GM21526 (cell line): ENCODE measurements at regions not wholly inside any gene's neighbourhood (a gene's known extent, or its start where the extent isn't known, plus 50 kb on each side); places are given as distances from the start of the nearest gene placed in this dataset.

Experiments
- ATAC-seq: cut with Tn5 transposase; IDR thresholded peaks from one replicate; pipeline ENCODE4 v1.9.1; 2021; ENCODE audit warnings: moderate library complexity; ENCODE audit not compliant: unreplicated experiment, low FRiP score

DNA sequence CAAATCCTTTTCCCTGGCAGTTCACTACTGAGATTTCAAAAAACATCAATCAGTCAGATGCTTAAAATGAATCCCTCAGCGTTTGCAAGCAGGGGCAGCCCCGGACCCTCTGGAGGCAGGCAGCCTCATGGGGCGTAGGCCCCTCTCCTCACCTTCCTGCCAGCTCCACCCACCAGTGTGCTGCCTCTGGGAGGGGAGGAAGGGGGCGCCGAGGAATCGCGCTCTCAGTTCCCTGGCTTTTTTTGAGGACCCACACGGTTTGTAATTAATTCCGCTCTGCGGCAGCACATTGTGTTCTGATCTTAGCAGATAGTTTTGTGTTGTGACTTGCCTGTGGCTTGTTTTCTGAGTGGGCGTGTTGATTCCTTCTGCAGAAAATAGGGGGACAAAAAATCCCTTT is 159.9 kb downstream of the KLF13 start:
- ATAC-seq: no peak

- no peak for ATAC-seq
Measured at GRCh38 chr15:31486906-31487695, 160.5 kb downstream of the KLF13 start.

DNA sequence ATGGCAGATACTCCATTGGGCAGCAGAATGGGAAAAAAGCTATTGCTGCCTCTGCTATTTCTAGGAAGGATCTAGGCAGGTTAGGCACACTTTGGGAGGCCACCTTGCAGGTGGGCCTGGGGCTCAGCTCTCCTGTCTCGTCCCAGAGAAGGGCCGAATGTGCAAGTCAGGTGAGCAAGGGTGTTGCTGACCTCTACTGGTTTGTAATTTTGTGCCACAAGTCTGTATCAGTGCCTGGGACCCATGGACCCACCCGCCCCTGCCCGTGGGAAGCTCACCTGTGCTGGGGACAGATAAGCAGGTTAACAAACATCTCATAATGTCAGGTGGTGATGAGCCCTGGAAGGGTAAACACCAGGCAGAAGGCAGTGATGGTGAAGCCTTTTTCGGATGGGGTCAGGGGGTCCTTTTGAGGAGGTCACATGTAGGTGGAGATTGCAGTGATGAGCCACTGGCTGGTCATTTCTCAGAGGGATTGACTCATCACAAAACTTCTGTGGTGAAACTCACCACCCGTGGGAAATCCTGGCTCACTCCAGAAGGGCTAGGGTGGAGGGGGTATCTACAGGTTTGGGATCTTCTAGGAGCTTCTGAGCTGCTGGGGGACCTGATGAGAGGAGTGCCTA is 161.3 kb downstream of the KLF13 start:
- no peak for ATAC-seq

- no peak for ATAC-seq
Measured at GRCh38 chr15:31488437-31489204, 162.0 kb downstream of the KLF13 start.

DNA sequence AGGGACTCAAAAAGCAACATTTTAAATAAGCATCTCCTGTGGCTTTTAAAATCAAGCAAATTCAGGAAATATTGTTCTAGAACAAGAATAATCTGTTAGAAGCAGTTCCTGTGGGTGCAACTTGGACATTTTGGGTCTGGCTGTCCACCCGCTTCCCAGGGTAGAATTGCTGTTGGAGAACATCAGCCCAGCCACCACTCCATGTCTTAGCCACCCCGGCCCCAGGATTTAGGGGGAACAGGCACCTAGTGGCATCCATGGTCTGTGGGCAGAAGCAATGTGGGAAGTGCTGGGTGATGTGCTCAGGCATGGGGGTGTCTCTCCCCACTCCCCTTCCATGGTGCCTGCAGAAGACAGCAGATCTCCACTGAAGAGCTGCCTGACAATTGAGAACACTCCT is 162.6 kb downstream of the KLF13 start:
- no peak for ATAC-seq

GRCh38 chr15:31489801-31490646 is 163.4 kb downstream of the KLF13 start:
- no peak for ATAC-seq

GRCh38 chr15:31494786-31495185 is 168.2 kb downstream of the KLF13 start:
- no peak for ATAC-seq

DNA sequence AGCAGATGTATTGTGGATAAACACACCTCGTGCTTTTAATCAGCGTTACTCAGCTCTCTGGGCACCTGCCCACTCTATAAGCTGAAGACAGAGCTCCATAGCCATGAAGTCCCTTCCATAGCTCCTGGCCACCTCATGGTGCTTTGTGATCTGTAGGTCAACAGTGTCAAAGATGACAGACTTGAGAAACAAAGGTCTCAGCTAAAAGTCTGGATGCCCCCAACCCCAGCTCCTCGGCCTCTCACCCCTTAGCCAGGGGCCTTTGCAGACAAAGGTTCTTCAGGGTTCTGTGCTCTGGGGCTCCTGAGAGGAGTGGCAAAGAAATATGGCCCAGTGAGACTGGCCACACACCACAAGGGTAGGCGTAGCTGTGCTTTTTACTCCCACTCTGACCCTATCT is 168.6 kb downstream of the KLF13 start:
- no peak for ATAC-seq

GRCh38 chr15:31497838-31498237 is 171.2 kb downstream of the KLF13 start:
- ATAC-seq: no peak

GRCh38 chr15:31498329-31498728 is 171.7 kb downstream of the KLF13 start:
- no peak for ATAC-seq

- no peak for ATAC-seq
Measured at GRCh38 chr15:31498756-31499155, 172.1 kb downstream of the KLF13 start.

DNA sequence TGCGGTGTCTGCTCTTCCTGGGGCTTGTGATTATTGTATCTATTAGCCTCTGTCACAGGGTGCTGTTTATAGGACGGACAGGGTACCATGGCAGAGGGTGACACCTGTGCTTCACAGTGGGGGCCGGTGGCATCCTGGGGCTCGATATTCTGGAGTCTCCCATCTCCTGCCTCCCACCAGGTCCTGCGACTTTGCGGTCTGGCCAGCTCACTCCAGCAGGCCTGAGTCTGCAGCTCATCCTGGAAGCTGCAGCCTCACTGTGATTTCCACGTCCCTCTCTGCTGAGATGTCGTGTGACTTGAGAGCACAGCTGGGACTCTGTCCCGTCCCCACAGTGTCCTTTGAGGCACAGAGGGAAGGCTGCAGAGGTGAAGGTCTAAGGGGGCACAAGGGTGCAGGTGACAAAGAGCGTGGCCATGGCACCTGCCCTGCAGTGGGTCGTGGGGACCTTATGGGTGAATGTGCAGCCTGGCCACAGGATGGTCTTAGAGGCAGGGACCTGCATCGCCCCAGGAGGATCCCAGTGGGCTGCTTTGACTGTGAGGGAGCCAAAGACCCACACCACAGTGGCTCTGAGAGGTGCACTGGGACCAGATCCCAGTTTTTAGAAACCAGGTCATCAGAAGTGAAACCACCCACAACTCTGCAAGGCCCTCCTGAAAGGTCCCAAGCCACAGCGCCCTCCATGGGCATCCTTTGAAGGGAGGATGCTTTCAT is 172.8 kb downstream of the KLF13 start:
- no peak for ATAC-seq

- ATAC-seq: no peak
Measured at GRCh38 chr15:31499953-31500765, 173.5 kb downstream of the KLF13 start.

DNA sequence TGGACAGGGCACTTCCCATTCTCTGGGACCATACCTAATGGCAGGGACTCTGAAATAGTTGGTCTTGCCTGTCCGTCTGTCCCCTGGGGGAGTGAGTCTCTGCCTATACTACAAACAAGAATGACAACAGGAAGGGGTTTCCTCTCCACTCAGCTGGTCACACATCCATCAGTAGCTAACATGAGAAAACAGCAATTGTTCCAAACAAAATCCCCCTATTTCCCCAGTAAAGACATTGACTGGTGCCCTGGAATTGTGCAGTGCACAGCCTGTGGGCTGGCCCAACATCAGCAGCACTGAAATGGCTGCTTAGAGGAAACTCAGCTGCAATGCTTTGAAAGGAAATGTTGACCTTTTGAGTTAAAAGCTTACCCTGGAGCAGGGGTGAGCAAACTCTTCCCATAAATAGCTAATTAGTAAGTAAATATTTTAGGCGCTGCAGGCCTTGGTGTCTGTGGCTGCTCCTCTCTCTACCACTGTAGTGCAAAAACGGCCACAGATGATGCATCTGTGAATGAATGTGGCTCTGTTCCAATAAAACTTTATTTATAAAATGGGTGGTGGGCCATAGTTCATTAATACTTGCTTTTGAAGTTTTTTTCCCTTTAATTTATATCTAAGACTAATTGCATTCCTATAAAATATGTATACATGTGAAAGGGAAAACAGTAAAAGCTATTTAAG is 174.3 kb downstream of the KLF13 start:
- ATAC-seq: no peak

- ATAC-seq: no peak
Measured at GRCh38 chr15:31501536-31502157, 175.0 kb downstream of the KLF13 start.

DNA sequence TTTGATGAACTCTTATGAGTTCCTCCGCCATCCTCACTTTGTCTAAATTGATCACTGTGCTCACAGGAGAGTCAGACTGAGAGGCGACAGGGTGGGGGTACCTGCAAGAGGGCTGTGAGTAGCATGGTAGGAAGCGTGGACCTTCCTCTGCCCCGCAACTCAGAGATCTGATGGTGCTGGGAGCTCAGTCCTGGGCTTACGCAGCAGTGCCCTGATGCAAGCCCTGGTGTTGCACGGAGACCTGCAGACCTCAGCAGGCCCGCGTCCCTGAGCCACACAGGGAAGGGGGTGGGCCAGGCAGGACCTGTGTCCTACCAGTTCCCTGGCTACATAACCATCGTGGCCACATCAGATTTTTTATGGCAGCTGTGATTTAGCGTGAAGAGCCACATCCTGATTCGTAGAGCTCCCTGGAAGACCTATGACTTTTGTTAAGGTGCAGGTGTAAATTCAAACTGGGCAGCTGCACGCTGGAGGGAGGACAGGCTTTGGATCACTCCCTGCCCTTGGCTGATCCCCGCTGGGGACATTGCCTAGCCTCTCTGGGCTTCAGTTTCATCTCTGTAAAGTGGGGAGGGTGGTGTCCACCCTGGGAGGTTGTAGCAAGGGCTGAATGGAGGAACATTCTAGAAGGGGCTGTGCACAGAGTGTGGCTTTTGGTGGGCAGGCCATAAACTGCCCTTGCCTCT is 176.1 kb downstream of the KLF13 start:
- no peak for ATAC-seq

- no peak for ATAC-seq
Measured at GRCh38 chr15:31503256-31503655, 176.6 kb downstream of the KLF13 start.
